Caco-2 (cell line): ENCODE measurements at regions not wholly inside any gene's neighbourhood (a gene's known extent, or its start where the extent isn't known, plus 50 kb on each side); places are given as distances from the start of the nearest gene placed in this dataset.

ENCODE experiments used
- BruUV-seq: library from RNA; stranded (reverse); fragments of 400-500 nt; replicated peaks from 2 replicates; lab custom pipeline; 2021; lab: Mats Ljungman, UMichigan
- CTCF ChIA-PET: fragments of 300-600 bp; sonication (Branson Sonifier 250); formaldehyde crosslinking; loops from one replicate; lab custom pipeline; 2022; ENCODE audit warnings: antibody characterized with exemption; lab: Charles Lee
- POLR2A ChIA-PET: fragments of 300-600 bp; sonication (Branson Sonifier 250); formaldehyde crosslinking; loops from one replicate; lab custom pipeline; 2022; ENCODE audit warnings: antibody characterized with exemption; lab: Charles Lee
- DNase-seq, 2 experiments: peaks; one replicate each; pipeline versions ENCODE4 v3.0.0 to v3.0.0-alpha.2; 2020 to 2022
- H3K27me3 ChIP-seq: replicated peaks from 2 replicates; pipeline ENCODE4 v1.6.0; 2011; ENCODE audit warnings: low read length; ENCODE audit not compliant: control insufficient read depth, insufficient read depth
- H3K36me3 ChIP-seq: 2 replicates; pipeline ENCODE4 v1.5.1; 2011; ENCODE audit warnings: low read length; ENCODE audit not compliant: control insufficient read depth, insufficient read depth
- H3K4me1 ChIP-seq: fragments of 250-450 bp; sonication (Bioruptor Pico); 2 replicates; pipeline ENCODE4 v1.5.1; 2020; ENCODE audit warnings: mild to moderate bottlenecking
- H3K4me3 ChIP-seq: 2 replicates; pipeline ENCODE4 v1.5.1; 2011; ENCODE audit warnings: low read depth, mild to moderate bottlenecking, control low read depth, low read length
- H3K9me3 ChIP-seq: fragments of 250-450 bp; sonication (Bioruptor Pico); 2 replicates; pipeline ENCODE4 v1.5.1; 2020; ENCODE audit warnings: mild to moderate bottlenecking, moderate library complexity
- H3K27ac Mint-ChIP-seq: one replicate; pipeline ENCODE4 v1.8.0; 2022; ENCODE audit warnings: mixed read lengths; ENCODE audit not compliant: unreplicated experiment
- H3K27me3 Mint-ChIP-seq: one replicate; pipeline ENCODE4 v1.8.0; 2022; ENCODE audit warnings: mixed read lengths; ENCODE audit not compliant: insufficient read depth, unreplicated experiment
- H3K36me3 Mint-ChIP-seq: one replicate; pipeline ENCODE4 v1.8.0; 2022; ENCODE audit warnings: mild to moderate bottlenecking, mixed read lengths; ENCODE audit not compliant: insufficient read depth, unreplicated experiment
- H3K4me1 Mint-ChIP-seq: one replicate; pipeline ENCODE4 v1.8.0; 2022; ENCODE audit warnings: low read depth, mixed read lengths; ENCODE audit not compliant: unreplicated experiment
- H3K4me3 Mint-ChIP-seq: one replicate; pipeline ENCODE4 v1.8.0; 2022; ENCODE audit warnings: mild to moderate bottlenecking, moderate library complexity, mixed read lengths; ENCODE audit not compliant: unreplicated experiment
- H3K9me3 Mint-ChIP-seq: one replicate; pipeline ENCODE4 v1.8.0; 2022; ENCODE audit warnings: mixed read lengths; ENCODE audit not compliant: unreplicated experiment
- intact Hi-C: fragments of 100-400 bp; cut with micrococcal nuclease; formaldehyde crosslinking; loops from one replicate; pipeline ENCODE4 v1.10.0; 2022; ENCODE audit not compliant: unreplicated experiment
- TF ChIP-seq, protein P1 (sequence below), 2 experiments: fragments of 200-600 bp in 1 of 2; IDR thresholded peaks; 1 replicate in 1 of 2; 2 replicates in 1 of 2; pipeline versions ENCODE4 v1.5.1 to v1.8.0; 2011 to 2022; ENCODE audit warnings: antibody characterized with exemption in 1 of 2, control low read depth in 1 of 2, inconsistent platforms in 1 of 2, low read depth in 1 of 2, low read length in 1 of 2, mild to moderate bottlenecking in 1 of 2, moderate library complexity in 1 of 2; ENCODE audit not compliant: insufficient read depth in 1 of 2, severe bottlenecking in 1 of 2, unreplicated experiment in 1 of 2

DNA sequence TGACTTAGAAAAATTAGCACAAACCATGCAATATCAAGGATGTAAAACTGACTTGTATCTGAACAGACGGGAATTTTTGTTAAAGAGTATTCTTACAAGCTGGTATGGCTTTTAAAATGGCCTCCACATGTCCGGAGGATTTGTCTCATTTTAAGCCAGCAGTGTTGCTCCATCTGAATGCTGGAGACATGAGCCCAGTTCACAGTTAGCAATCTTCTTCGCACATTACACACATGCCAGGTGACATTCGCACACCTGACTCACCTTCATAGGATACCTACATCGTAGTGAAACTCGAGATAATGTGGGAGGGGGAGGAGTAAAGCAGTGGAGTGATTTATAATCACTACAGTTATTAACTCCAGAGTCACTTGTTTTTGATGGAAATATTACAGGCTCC is 231.8 kb upstream of the RBBP8 start:
- CTCF ChIA-PET, result no interaction called here
- no peaks in the 10 kb centered on the region for H3K27me3 Mint-ChIP-seq
- no peak overlapping the region for H3K4me3 ChIP-seq
- POLR2A ChIA-PET, result no interaction called here
- no peak for DNase-seq
- TF ChIP-seq, protein P1, sequence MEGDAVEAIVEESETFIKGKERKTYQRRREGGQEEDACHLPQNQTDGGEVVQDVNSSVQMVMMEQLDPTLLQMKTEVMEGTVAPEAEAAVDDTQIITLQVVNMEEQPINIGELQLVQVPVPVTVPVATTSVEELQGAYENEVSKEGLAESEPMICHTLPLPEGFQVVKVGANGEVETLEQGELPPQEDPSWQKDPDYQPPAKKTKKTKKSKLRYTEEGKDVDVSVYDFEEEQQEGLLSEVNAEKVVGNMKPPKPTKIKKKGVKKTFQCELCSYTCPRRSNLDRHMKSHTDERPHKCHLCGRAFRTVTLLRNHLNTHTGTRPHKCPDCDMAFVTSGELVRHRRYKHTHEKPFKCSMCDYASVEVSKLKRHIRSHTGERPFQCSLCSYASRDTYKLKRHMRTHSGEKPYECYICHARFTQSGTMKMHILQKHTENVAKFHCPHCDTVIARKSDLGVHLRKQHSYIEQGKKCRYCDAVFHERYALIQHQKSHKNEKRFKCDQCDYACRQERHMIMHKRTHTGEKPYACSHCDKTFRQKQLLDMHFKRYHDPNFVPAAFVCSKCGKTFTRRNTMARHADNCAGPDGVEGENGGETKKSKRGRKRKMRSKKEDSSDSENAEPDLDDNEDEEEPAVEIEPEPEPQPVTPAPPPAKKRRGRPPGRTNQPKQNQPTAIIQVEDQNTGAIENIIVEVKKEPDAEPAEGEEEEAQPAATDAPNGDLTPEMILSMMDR (IDR thresholded peaks at IDR 0.05; ENCODE audit: insufficient read depth in 1 of 2, low read depth in 1 of 2, low read length in 1 of 2, severe bottlenecking in 1 of 2, unreplicated experiment in 1 of 2), result no peak
- peaks cover 12% of the 10 kb centered on the region; the same call in 1 of the 2 replicates for H3K4me1 ChIP-seq
- no peaks in the 10 kb centered on the region; the same call in 1 of the 2 replicates for H3K9me3 ChIP-seq
- no peaks in the 10 kb centered on the region for H3K36me3 Mint-ChIP-seq
- BruUV-seq, result no TSS peak
- no peaks in the 10 kb centered on the region for H3K27me3 ChIP-seq
- H3K36me3 ChIP-seq, result no peaks in the 10 kb centered on the region
- intact Hi-C loops, result loop anchor here (10.0 kb wide), 1 partner anchor 97 kb away; no protein-coding TSS in a partner anchor
- no peak overlapping the region for H3K4me3 Mint-ChIP-seq
- peaks cover 10% of the 10 kb centered on the region for H3K9me3 Mint-ChIP-seq
- H3K27ac Mint-ChIP-seq, result no peak overlapping the region
- peaks cover 13% of the 10 kb centered on the region for H3K4me1 Mint-ChIP-seq

DNA sequence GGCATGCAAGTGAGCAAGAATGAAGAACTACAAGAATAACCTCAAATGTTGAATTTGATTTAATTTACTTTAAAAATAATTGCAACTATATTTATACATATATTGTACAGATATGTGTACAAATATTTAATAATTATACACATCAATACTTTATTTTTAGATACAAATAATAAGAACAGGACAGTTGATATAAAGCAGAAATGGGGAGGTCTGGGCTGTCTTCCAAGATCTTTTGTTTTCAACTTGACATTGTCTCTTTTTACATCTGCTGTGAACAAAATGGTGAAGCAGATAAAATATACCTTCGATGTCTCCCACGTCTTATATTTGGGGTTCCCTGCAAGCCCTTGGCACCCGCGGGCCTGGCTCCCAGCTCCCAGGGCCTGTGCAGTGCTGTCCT is 231.3 kb upstream of the RBBP8 start:
- no TSS peak for BruUV-seq
- Histone ChIP-seq H3K27me3 (no peaks in the 10 kb centered on the region), H3K9me3 (no peaks in the 10 kb centered on the region; the same call in 1 of the 2 replicates), H3K4me1 (peaks cover 12% of the 10 kb centered on the region; the same call in 1 of the 2 replicates), H3K4me3 (no peak overlapping the region), H3K36me3 (no peaks in the 10 kb centered on the region)
- CTCF ChIA-PET, result no interaction called here
- DNase-seq, result no peak
- intact Hi-C loops, result loop anchor here (10.0 kb wide), 1 partner anchor 97 kb away; no protein-coding TSS in a partner anchor
- no peaks in the 10 kb centered on the region for H3K27me3 Mint-ChIP-seq
- TF ChIP-seq, protein P1 (IDR thresholded peaks at IDR 0.05; ENCODE audit: insufficient read depth in 1 of 2, low read depth in 1 of 2, low read length in 1 of 2, severe bottlenecking in 1 of 2, unreplicated experiment in 1 of 2), result no peak
- no peaks in the 10 kb centered on the region for H3K36me3 Mint-ChIP-seq
- POLR2A ChIA-PET, result no interaction called here
- peaks cover 13% of the 10 kb centered on the region for H3K4me1 Mint-ChIP-seq
- no peak overlapping the region for H3K27ac Mint-ChIP-seq
- peaks cover 10% of the 10 kb centered on the region for H3K9me3 Mint-ChIP-seq
- H3K4me3 Mint-ChIP-seq, result no peak overlapping the region

DNA sequence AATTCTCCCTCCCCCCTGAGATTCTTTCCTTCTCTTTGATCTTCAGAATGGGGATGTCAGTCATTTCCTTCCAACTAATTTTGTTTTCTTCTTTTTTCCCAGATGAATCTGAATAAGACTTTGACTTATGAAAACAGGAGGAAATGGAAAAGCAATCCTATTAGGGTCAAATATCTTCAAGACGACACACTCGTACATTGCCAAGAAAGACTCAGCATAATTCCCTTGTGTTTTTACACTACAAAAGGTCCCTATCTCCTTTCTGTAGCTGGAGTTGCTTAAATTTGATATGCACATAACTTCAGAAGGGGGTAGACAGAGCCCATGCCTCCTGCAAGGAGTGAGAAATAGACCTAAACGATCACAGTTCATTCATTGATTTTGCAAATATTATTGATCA is 230.3 kb upstream of the RBBP8 start:
- no peak for DNase-seq

More for the DNA sequence above, 230.3 kb upstream of the RBBP8 start:
- Histone ChIP-seq H3K36me3 (no peaks in the 10 kb centered on the region), H3K4me3 (no peak overlapping the region), H3K9me3 (no peaks in the 10 kb centered on the region; the same call in 1 of the 2 replicates), H3K4me1 (peaks cover 12% of the 10 kb centered on the region; the same call in 1 of the 2 replicates), H3K27me3 (no peaks in the 10 kb centered on the region)
- no peak overlapping the region for H3K4me3 Mint-ChIP-seq
- H3K27me3 Mint-ChIP-seq, result no peaks in the 10 kb centered on the region
- no peak overlapping the region for H3K27ac Mint-ChIP-seq
- intact Hi-C loops, result loop anchor here (10.0 kb wide), 1 partner anchor 98 kb away; no protein-coding TSS in a partner anchor
- peaks cover 13% of the 10 kb centered on the region for H3K4me1 Mint-ChIP-seq
- H3K9me3 Mint-ChIP-seq, result peaks cover 10% of the 10 kb centered on the region
- TF ChIP-seq, protein P1 (IDR thresholded peaks at IDR 0.05; ENCODE audit: insufficient read depth in 1 of 2, low read depth in 1 of 2, low read length in 1 of 2, severe bottlenecking in 1 of 2, unreplicated experiment in 1 of 2), result no peak
- BruUV-seq, result no TSS peak
- ChIA-PET CTCF (no interaction called here), POLR2A (no interaction called here)
- H3K36me3 Mint-ChIP-seq, result no peaks in the 10 kb centered on the region
